ENCODE measurements at regions not wholly inside any gene's neighbourhood (a gene's known extent, or its start where the extent isn't known, plus 50 kb on each side); places are given as distances from the start of the nearest gene placed in this dataset.

GRCh38 chr5:57700484-57700883, 217.9 kb upstream of the ACTBL2 start:
- no peak overlapping the region for H3K4me2 ChIP-seq (ENCODE audit: control insufficient read depth, extremely low read depth, insufficient read depth, low read depth, low read length)
- FAIRE-seq (no peak), DNase-seq (ENCODE audit: low read depth, low spot score) (no peak)
- H3K9me3 ChIP-seq (ENCODE audit: control insufficient read depth, low read depth, low read length), result no peaks in the 10 kb centered on the region
- H3K27ac ChIP-seq (ENCODE audit: control insufficient read depth, insufficient read depth, low read length), result no peak overlapping the region
- no peak overlapping the region for H3K9ac ChIP-seq (ENCODE audit: control insufficient read depth, extremely low read depth, insufficient read depth, low read length)
- H4K20me1 ChIP-seq (ENCODE audit: control insufficient read depth, extremely low read depth, insufficient read depth, low read length), result no peaks in the 10 kb centered on the region
- peaks cover 38% of the 10 kb centered on the region for H3K4me1 ChIP-seq (ENCODE audit: control insufficient read depth, extremely low read depth, insufficient read depth, low read length)
- H3K9me1 ChIP-seq (ENCODE audit: control insufficient read depth, extremely low read depth, insufficient read depth, low read length), result no peaks in the 10 kb centered on the region
- TF ChIP-seq, protein P1, sequence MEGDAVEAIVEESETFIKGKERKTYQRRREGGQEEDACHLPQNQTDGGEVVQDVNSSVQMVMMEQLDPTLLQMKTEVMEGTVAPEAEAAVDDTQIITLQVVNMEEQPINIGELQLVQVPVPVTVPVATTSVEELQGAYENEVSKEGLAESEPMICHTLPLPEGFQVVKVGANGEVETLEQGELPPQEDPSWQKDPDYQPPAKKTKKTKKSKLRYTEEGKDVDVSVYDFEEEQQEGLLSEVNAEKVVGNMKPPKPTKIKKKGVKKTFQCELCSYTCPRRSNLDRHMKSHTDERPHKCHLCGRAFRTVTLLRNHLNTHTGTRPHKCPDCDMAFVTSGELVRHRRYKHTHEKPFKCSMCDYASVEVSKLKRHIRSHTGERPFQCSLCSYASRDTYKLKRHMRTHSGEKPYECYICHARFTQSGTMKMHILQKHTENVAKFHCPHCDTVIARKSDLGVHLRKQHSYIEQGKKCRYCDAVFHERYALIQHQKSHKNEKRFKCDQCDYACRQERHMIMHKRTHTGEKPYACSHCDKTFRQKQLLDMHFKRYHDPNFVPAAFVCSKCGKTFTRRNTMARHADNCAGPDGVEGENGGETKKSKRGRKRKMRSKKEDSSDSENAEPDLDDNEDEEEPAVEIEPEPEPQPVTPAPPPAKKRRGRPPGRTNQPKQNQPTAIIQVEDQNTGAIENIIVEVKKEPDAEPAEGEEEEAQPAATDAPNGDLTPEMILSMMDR (optimal IDR thresholded peaks at IDR 0.05 in 1 of 3, IDR thresholded peaks at IDR 0.05 in 1 of 3, conservative IDR thresholded peaks at IDR 0.05 in 1 of 3; ENCODE audit: extremely low read depth in 1 of 3, insufficient read depth in 2 of 3, low read length in 3 of 3), result no peak
- TF ChIP-seq EZH2 (IDR thresholded peaks at IDR 0.05; ENCODE audit: low read length), result no peak
- no peak overlapping the region for H2AFZ ChIP-seq (ENCODE audit: control insufficient read depth, low read length)
- H3K36me3 ChIP-seq (ENCODE audit: control insufficient read depth in 2 of 2, extremely low read depth in 1 of 2, insufficient read depth in 2 of 2, low read length in 2 of 2), result no peaks in the 10 kb centered on the region
- H3K4me3 ChIP-seq (ENCODE audit: control insufficient read depth in 2 of 3, extremely low read depth in 1 of 3, insufficient read depth in 2 of 3, low read depth in 1 of 3, low read length in 3 of 3), result no peak overlapping the region
- dilution Hi-C loops (cut with MboI; ENCODE audit: extremely low pct_ligation_motif_present, low sequenced_read_pairs), result no loop called here
- no peaks in the 10 kb centered on the region for H3K79me2 ChIP-seq (ENCODE audit: control insufficient read depth, insufficient read depth, low read length)
- H3K27me3 ChIP-seq (ENCODE audit: control insufficient read depth, extremely low read depth, insufficient read depth, low read length), result no peaks in the 10 kb centered on the region

- Histone ChIP-seq H4K20me1 (ENCODE audit: control insufficient read depth, extremely low read depth, insufficient read depth, low read length) (no peaks in the 10 kb centered on the region), H2AFZ (ENCODE audit: control insufficient read depth, low read length) (no peak overlapping the region), H3K27ac (ENCODE audit: control insufficient read depth, insufficient read depth, low read length) (no peak overlapping the region), H3K27me3 (ENCODE audit: control insufficient read depth, extremely low read depth, insufficient read depth, low read length) (no peaks in the 10 kb centered on the region), H3K9me1 (ENCODE audit: control insufficient read depth, extremely low read depth, insufficient read depth, low read length) (no peaks in the 10 kb centered on the region), H3K9ac (ENCODE audit: control insufficient read depth, extremely low read depth, insufficient read depth, low read length) (no peak overlapping the region), H3K36me3 (ENCODE audit: control insufficient read depth in 2 of 2, extremely low read depth in 1 of 2, insufficient read depth in 2 of 2, low read length in 2 of 2) (no peaks in the 10 kb centered on the region), H3K4me2 (ENCODE audit: control insufficient read depth, extremely low read depth, insufficient read depth, low read depth, low read length) (no peak overlapping the region), H3K4me3 (ENCODE audit: control insufficient read depth in 2 of 3, extremely low read depth in 1 of 3, insufficient read depth in 2 of 3, low read depth in 1 of 3, low read length in 3 of 3) (no peak overlapping the region), H3K9me3 (ENCODE audit: control insufficient read depth, low read depth, low read length) (no peaks in the 10 kb centered on the region), H3K4me1 (ENCODE audit: control insufficient read depth, extremely low read depth, insufficient read depth, low read length) (peaks cover 40% of the 10 kb centered on the region), H3K79me2 (ENCODE audit: control insufficient read depth, insufficient read depth, low read length) (no peaks in the 10 kb centered on the region)
- dilution Hi-C loops (cut with MboI; ENCODE audit: extremely low pct_ligation_motif_present, low sequenced_read_pairs), result no loop called here
- DNase-seq (ENCODE audit: low read depth, low spot score) (no peak), FAIRE-seq (no peak)
- TF ChIP-seq EZH2 (IDR thresholded peaks at IDR 0.05; ENCODE audit: low read length), result no peak
- TF ChIP-seq, protein P1 (optimal IDR thresholded peaks at IDR 0.05 in 1 of 3, IDR thresholded peaks at IDR 0.05 in 1 of 3, conservative IDR thresholded peaks at IDR 0.05 in 1 of 3; ENCODE audit: extremely low read depth in 1 of 3, insufficient read depth in 2 of 3, low read length in 3 of 3), result no peak
Observed at GRCh38 chr5:57700072-57700471, 217.5 kb upstream of the ACTBL2 start.
